Neural cell (in vitro differentiated cells): ENCODE measurements at regions not wholly inside any gene's neighbourhood (a gene's known extent, or its start where the extent isn't known, plus 50 kb on each side); places are given as distances from the start of the nearest gene placed in this dataset.
"Not testable (repeated sequence)": the region's sequence is repeated elsewhere in the genome, so short reads cannot be mapped to it uniquely, and the experiment has no call there.

ENCODE experiments used
- H2AFZ ChIP-seq: fragments of 200-600, 300-800 bp; sonication (generic), shearing (Covaris generic); 2 replicates; pipeline ENCODE4 v1.6.0; 2014; ENCODE audit warnings: low read depth, mild to moderate bottlenecking, antibody characterized with exemption, low read length, moderate library complexity
- H3F3A ChIP-seq: fragments of 200-600 bp; shearing (Covaris generic); 2 replicates; pipeline ENCODE4 v1.6.1; 2016; ENCODE audit warnings: mild to moderate bottlenecking, moderate library complexity, mixed read lengths, antibody characterized with exemption, low read length; ENCODE audit not compliant: insufficient read depth, poor library complexity, severe bottlenecking
- H3K27ac ChIP-seq: fragments of 200-600, 300-800 bp; sonication (generic), shearing (Covaris generic); 2 replicates; pipeline ENCODE4 v1.5.1; 2014; ENCODE audit warnings: mild to moderate bottlenecking, low read length, moderate library complexity
- H3K27me3 ChIP-seq: fragments of 300-800, 200-600 bp; sonication (generic), shearing (Covaris generic); 2 replicates; pipeline ENCODE4 v1.6.0; 2014; ENCODE audit warnings: mild to moderate bottlenecking, low read depth, low read length, moderate library complexity; ENCODE audit not compliant: insufficient read depth
- H3K36me3 ChIP-seq: fragments of 300-800, 200-600 bp; sonication (generic), shearing (Covaris generic); 2 replicates; pipeline ENCODE4 v1.5.1; 2014; ENCODE audit warnings: mild to moderate bottlenecking, antibody characterized with exemption, low read length, moderate library complexity; ENCODE audit not compliant: insufficient read depth
- H3K4me2 ChIP-seq: fragments of 300-800, 200-600 bp; sonication (generic), shearing (Covaris generic); 2 replicates; pipeline ENCODE4 v1.6.0; 2014; ENCODE audit warnings: mild to moderate bottlenecking, low read length
- H3K4me3 ChIP-seq: fragments of 300-800, 200-600 bp; sonication (generic), shearing (Covaris generic); 2 replicates; pipeline ENCODE4 v1.5.1; 2014; ENCODE audit warnings: mild to moderate bottlenecking, low read length, moderate library complexity
- H3K79me2 ChIP-seq: fragments of 200-600 bp; shearing (Covaris generic); replicated peaks from 2 replicates; pipeline ENCODE4 v1.6.0; 2014; ENCODE audit warnings: mild to moderate bottlenecking, low read length, moderate library complexity; ENCODE audit not compliant: insufficient read depth
- H3K9ac ChIP-seq: fragments of 300-800, 200-600 bp; sonication (generic), shearing (Covaris generic); 2 replicates; pipeline ENCODE4 v1.6.1; 2016; ENCODE audit warnings: mild to moderate bottlenecking, low read length, mixed read lengths
- H3K9me2 ChIP-seq: fragments of 200-600 bp; shearing (Covaris generic); 2 replicates; pipeline ENCODE4 v1.6.1; 2016; ENCODE audit warnings: mild to moderate bottlenecking, low read length, mixed read lengths; ENCODE audit not compliant: insufficient read depth
- H3K9me3 ChIP-seq: fragments of 200-600, 300-800 bp; sonication (generic), shearing (Covaris generic); 2 replicates; pipeline ENCODE4 v1.6.1; 2016; ENCODE audit warnings: mild to moderate bottlenecking, mixed run types, low read length, moderate library complexity, mixed read lengths
- H4K20me1 ChIP-seq: fragments of 200-600 bp; shearing (Covaris generic); 2 replicates; pipeline ENCODE4 v1.6.1; 2016; ENCODE audit warnings: mild to moderate bottlenecking, mixed run types; ENCODE audit not compliant: insufficient read depth
- EP300 ChIP-seq: fragments of 450-650 bp; conservative IDR thresholded peaks from 2 replicates; pipeline ENCODE4 v1.6.1; 2014; ENCODE audit warnings: antibody characterized with exemption, mild to moderate bottlenecking, moderate library complexity; ENCODE audit not compliant: poor library complexity, severe bottlenecking
- EZH2 ChIP-seq: fragments of 200-600, 300-800 bp; shearing (Covaris generic), sonication (generic); IDR thresholded peaks from 2 replicates; pipeline ENCODE4 v1.6.1; 2014; ENCODE audit warnings: antibody characterized with exemption, low read length, borderline replicate concordance, mild to moderate bottlenecking; ENCODE audit not compliant: insufficient read depth, poor library complexity, severe bottlenecking
- MXI1 ChIP-seq: fragments of 450-650 bp; conservative IDR thresholded peaks from 2 replicates; pipeline ENCODE4 v1.6.1; 2014; ENCODE audit warnings: antibody characterized with exemption, mild to moderate bottlenecking; ENCODE audit not compliant: poor library complexity, severe bottlenecking
- POLR2AphosphoS5 ChIP-seq: IDR thresholded peaks from 2 replicates; pipeline ENCODE4 v1.6.1; 2012
- RAD21 ChIP-seq: fragments of 450-650 bp; conservative IDR thresholded peaks from 2 replicates; pipeline ENCODE4 v1.6.1; 2014; ENCODE audit warnings: antibody characterized with exemption, mild to moderate bottlenecking, moderate library complexity
- SMC3 ChIP-seq: fragments of 450-650 bp; conservative IDR thresholded peaks from 2 replicates; pipeline ENCODE4 v1.6.1; 2014; ENCODE audit warnings: antibody characterized with exemption, mild to moderate bottlenecking, moderate library complexity; ENCODE audit not compliant: poor library complexity
- TAF1 ChIP-seq: IDR thresholded peaks from 2 replicates; pipeline ENCODE4 v1.6.1; 2012; ENCODE audit warnings: low read depth
- TF ChIP-seq, protein P1 (sequence below): IDR thresholded peaks from 2 replicates; pipeline ENCODE4 v1.6.1; 2012; ENCODE audit warnings: borderline replicate concordance
- TF ChIP-seq, protein P2 (sequence below): fragments of 450-650 bp; IDR thresholded peaks from 2 replicates; pipeline ENCODE4 v1.5.1; 2014; ENCODE audit warnings: antibody characterized with exemption, mild to moderate bottlenecking, moderate library complexity; ENCODE audit not compliant: poor library complexity, severe bottlenecking

DNA sequence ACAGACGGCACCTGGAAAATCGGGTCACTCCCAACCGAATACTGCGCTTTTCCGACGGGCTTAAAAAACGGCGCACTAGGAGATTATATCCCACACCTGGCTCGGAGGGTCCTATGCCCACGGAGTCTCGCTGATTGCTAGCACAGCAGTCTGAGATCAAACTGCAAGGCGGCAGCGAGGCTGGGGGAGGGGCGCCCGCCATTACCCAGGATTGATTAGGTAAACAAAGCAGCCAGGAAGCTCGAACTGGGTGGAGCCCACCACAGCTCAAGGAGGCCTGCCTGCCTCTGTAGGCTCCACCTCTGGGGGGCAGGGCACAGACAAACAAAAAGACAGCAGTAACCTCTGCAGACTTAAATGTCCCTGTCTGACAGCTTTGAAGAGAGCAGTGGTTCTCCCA is 64.5 kb downstream of the SLC30A10 start:
- H3K4me3 ChIP-seq, H3K27me3 ChIP-seq, H3K9me2 ChIP-seq, H3K4me2 ChIP-seq, H3K79me2 ChIP-seq, H3K9ac ChIP-seq, H4K20me1 ChIP-seq, H3K9me3 ChIP-seq, H2AFZ ChIP-seq, H3F3A ChIP-seq, H3K27ac ChIP-seq, H3K36me3 ChIP-seq: not testable (repeated sequence)

DNA sequence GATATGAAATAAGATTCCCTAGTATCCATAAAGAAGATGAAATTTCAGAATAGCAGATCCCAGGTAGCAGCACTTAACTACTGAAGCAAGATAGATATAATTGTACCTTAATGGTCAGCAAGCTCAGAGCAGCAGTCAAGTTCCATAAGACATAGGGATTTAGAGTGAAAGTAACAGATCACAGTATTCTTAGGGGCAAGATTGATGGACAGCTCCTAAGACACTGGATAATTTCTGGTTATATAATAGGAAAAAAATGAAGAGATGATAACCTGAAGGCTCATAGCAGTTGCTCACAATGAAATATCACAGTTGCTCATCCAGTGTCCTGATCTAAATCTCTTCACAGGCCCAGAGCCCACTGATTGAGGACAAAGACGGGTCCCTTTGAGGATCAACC is 66.0 kb downstream of the SLC30A10 start:
- Histone ChIP-seq H3K4me2 (no peak overlapping the region), H3K27ac (no peak overlapping the region), H3K9me2 (no peaks in the 10 kb centered on the region), H3K4me3 (no peak overlapping the region), H3K9me3 (no peaks in the 10 kb centered on the region), H2AFZ (no peak overlapping the region), H3K9ac (no peak overlapping the region), H3K79me2 (no peaks in the 10 kb centered on the region), H3F3A (no peaks in the 10 kb centered on the region), H3K36me3 (no peaks in the 10 kb centered on the region), H3K27me3 (no peaks in the 10 kb centered on the region), H4K20me1 (no peaks in the 10 kb centered on the region)
- no peak for TF ChIP-seq SMC3
- TF ChIP-seq, protein P1, sequence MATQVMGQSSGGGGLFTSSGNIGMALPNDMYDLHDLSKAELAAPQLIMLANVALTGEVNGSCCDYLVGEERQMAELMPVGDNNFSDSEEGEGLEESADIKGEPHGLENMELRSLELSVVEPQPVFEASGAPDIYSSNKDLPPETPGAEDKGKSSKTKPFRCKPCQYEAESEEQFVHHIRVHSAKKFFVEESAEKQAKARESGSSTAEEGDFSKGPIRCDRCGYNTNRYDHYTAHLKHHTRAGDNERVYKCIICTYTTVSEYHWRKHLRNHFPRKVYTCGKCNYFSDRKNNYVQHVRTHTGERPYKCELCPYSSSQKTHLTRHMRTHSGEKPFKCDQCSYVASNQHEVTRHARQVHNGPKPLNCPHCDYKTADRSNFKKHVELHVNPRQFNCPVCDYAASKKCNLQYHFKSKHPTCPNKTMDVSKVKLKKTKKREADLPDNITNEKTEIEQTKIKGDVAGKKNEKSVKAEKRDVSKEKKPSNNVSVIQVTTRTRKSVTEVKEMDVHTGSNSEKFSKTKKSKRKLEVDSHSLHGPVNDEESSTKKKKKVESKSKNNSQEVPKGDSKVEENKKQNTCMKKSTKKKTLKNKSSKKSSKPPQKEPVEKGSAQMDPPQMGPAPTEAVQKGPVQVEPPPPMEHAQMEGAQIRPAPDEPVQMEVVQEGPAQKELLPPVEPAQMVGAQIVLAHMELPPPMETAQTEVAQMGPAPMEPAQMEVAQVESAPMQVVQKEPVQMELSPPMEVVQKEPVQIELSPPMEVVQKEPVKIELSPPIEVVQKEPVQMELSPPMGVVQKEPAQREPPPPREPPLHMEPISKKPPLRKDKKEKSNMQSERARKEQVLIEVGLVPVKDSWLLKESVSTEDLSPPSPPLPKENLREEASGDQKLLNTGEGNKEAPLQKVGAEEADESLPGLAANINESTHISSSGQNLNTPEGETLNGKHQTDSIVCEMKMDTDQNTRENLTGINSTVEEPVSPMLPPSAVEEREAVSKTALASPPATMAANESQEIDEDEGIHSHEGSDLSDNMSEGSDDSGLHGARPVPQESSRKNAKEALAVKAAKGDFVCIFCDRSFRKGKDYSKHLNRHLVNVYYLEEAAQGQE = no peak
- TF ChIP-seq POLR2AphosphoS5 = no peak
- no peak for TF ChIP-seq MXI1
- no peak for TF ChIP-seq EZH2
- no peak for TF ChIP-seq EP300
- no peak for TF ChIP-seq TAF1
- TF ChIP-seq, protein P2, sequence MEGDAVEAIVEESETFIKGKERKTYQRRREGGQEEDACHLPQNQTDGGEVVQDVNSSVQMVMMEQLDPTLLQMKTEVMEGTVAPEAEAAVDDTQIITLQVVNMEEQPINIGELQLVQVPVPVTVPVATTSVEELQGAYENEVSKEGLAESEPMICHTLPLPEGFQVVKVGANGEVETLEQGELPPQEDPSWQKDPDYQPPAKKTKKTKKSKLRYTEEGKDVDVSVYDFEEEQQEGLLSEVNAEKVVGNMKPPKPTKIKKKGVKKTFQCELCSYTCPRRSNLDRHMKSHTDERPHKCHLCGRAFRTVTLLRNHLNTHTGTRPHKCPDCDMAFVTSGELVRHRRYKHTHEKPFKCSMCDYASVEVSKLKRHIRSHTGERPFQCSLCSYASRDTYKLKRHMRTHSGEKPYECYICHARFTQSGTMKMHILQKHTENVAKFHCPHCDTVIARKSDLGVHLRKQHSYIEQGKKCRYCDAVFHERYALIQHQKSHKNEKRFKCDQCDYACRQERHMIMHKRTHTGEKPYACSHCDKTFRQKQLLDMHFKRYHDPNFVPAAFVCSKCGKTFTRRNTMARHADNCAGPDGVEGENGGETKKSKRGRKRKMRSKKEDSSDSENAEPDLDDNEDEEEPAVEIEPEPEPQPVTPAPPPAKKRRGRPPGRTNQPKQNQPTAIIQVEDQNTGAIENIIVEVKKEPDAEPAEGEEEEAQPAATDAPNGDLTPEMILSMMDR = no peak
- TF ChIP-seq RAD21 = no peak

DNA sequence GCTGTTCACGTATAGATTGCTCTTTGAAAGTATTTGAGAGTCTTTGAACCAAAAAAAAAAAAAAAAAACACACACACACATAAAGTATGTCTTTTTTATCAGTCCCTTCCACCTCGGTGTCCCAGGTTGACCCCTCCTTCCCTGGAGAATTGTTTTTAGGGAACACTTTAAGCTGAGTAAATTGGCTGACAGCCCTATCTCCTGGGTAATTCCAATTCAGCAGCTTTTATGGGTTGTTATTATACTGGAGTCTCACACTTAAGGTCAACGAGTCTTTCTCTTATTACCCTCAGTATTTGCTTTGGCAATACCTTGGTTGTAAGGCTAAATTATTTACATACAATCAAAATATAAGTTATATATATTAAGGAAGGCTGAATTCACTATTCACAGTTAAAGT is 69.4 kb downstream of the SLC30A10 start:
- TF ChIP-seq EZH2 (no peak), SMC3 (no peak), RAD21 (no peak), EP300 (no peak), TAF1 (no peak), MXI1 (no peak), POLR2AphosphoS5 (no peak)
- TF ChIP-seq, protein P1 = no peak
- TF ChIP-seq, protein P2 = no peak
- Histone ChIP-seq H3K4me2 (no peak overlapping the region), H3K9me3 (no peaks in the 10 kb centered on the region), H3K27ac (no peak overlapping the region), H3K9ac (no peak overlapping the region), H3K4me3 (no peak overlapping the region), H2AFZ (no peak overlapping the region), H3F3A (no peaks in the 10 kb centered on the region), H3K36me3 (no peaks in the 10 kb centered on the region), H3K27me3 (no peaks in the 10 kb centered on the region), H3K79me2 (no peaks in the 10 kb centered on the region), H3K9me2 (no peaks in the 10 kb centered on the region), H4K20me1 (no peaks in the 10 kb centered on the region)
